ENCODE measurements at regions not wholly inside any gene's neighbourhood (a gene's known extent, or its start where the extent isn't known, plus 50 kb on each side); places are given as distances from the start of the nearest gene placed in this dataset.

DNA sequence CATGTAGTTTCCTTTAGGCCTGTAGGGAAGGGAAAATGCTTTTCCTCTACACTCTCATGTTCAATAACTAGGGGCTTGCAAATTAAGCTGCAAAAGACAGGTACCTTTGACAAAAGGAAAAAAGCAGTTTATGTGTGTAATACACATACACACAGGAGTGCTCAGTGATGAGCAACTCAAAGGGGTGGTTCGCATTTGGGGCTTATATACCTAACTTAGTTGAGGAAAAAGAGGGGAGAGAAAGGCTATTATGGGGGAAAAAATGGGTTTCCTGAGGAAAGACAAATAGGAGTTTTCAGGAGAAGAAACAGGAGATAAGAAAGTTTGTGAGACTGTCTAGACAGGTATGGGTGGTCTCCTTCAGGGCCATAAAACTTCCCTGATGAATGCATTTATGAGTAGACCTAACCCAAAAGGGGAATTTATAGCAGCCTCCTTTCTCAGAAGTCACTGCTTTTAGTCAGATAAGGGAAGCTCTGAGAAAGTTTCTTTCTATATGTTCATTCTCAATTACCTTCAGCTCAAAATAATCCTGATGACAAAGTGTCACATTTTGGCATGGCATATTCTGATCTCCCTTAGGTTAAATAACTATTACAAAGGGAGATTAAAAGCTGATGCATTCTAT is 55.2 kb upstream of the EZH2 start:
- Mint-ChIP-seq H3K27me3 (ENCODE audit: low read depth) (no peaks in the 10 kb centered on the region), H3K4me3 (ENCODE audit: unreplicated experiment) (no peak overlapping the region), H3K4me1 (ENCODE audit: low read depth) (peaks cover 10% of the 10 kb centered on the region), H3K36me3 (ENCODE audit: low read depth) (no peaks in the 10 kb centered on the region), H3K9me3 (ENCODE audit: low read depth) (no peaks in the 10 kb centered on the region), H3K27ac (ENCODE audit: unreplicated experiment) (no peak overlapping the region)
- TF ChIP-seq, protein P1, sequence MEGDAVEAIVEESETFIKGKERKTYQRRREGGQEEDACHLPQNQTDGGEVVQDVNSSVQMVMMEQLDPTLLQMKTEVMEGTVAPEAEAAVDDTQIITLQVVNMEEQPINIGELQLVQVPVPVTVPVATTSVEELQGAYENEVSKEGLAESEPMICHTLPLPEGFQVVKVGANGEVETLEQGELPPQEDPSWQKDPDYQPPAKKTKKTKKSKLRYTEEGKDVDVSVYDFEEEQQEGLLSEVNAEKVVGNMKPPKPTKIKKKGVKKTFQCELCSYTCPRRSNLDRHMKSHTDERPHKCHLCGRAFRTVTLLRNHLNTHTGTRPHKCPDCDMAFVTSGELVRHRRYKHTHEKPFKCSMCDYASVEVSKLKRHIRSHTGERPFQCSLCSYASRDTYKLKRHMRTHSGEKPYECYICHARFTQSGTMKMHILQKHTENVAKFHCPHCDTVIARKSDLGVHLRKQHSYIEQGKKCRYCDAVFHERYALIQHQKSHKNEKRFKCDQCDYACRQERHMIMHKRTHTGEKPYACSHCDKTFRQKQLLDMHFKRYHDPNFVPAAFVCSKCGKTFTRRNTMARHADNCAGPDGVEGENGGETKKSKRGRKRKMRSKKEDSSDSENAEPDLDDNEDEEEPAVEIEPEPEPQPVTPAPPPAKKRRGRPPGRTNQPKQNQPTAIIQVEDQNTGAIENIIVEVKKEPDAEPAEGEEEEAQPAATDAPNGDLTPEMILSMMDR (IDR thresholded peaks at IDR 0.05), result no peak
- no peak for DNase-seq (ENCODE audit: low spot score)

DNA sequence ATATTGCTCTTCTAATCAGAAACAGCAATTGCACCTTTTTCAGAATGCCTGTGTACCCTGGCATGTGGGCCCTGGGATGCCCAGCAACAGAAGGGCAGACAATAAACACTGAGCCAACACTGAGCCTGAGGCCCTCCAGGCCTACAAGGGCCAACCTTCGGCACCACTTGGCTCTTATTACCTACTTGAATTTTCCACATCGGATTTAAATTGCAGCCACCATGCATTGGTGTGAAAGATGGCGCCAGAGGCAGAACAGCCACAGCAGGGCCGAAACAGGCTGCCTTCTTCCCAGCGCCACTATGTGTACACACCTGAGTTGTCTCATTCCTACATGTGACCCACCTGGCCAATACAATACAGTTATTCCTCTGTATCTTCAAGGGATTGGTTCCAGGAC is 51.4 kb upstream of the EZH2 start:
- H3K4me1 Mint-ChIP-seq (ENCODE audit: low read depth), result peaks cover 4% of the 10 kb centered on the region
- H3K27me3 Mint-ChIP-seq (ENCODE audit: low read depth), result no peaks in the 10 kb centered on the region
- TF ChIP-seq, protein P1 (IDR thresholded peaks at IDR 0.05), result no peak
- no peak overlapping the region for H3K4me3 Mint-ChIP-seq (ENCODE audit: unreplicated experiment)
- H3K36me3 Mint-ChIP-seq (ENCODE audit: low read depth), result no peaks in the 10 kb centered on the region
- H3K27ac Mint-ChIP-seq (ENCODE audit: unreplicated experiment), result no peak overlapping the region
- no peaks in the 10 kb centered on the region for H3K9me3 Mint-ChIP-seq (ENCODE audit: low read depth)
- DNase-seq (ENCODE audit: low spot score), result no peak

Measured in chondrocyte (in vitro differentiated cells).